Transverse colon (tissue), 4 donors: ENCODE measurements at regions not wholly inside any gene's neighbourhood (a gene's known extent, or its start where the extent isn't known, plus 50 kb on each side); places are given as distances from the start of the nearest gene placed in this dataset.
"Not testable (repeated sequence)": the region's sequence is repeated elsewhere in the genome, so short reads cannot be mapped to it uniquely, and the experiment has no call there.

Source experiments
- DNase-seq: peaks from one replicate; pipeline ENCODE4 v3.0.0-alpha.2; 2019
- H3K27ac ChIP-seq, 4 donors: fragments of 200-600 bp; sonication (generic); 2 replicates each; pipeline ENCODE4 v1.5.1; 2016 to 2018; ENCODE audit warnings: inconsistent platforms in 4 of 4
- H3K27me3 ChIP-seq: fragments of 200-600 bp; sonication (generic); 2 replicates; pipeline ENCODE4 v1.5.1; 2017; ENCODE audit warnings: inconsistent platforms
- H3K36me3 ChIP-seq, 4 donors: fragments of 200-600 bp; sonication (generic); 2 replicates each; pipeline ENCODE4 v1.5.1; 2017 to 2019; ENCODE audit warnings: inconsistent platforms in 4 of 4
- H3K4me1 ChIP-seq, 4 donors: fragments of 200-600 bp; sonication (generic); 2 replicates each; pipeline ENCODE4 v1.5.1; 2017 to 2020; ENCODE audit warnings: inconsistent platforms in 4 of 4
- H3K4me3 ChIP-seq, 4 donors: fragments of 200-600 bp; sonication (generic); 1 replicate in 1 of 4; 2 replicates in 3 of 4; pipeline versions ENCODE4 v1.5.1 to v1.6.1; 2017 to 2019; ENCODE audit warnings: inconsistent platforms in 4 of 4
- H3K9me3 ChIP-seq, 2 donors: fragments of 200-600 bp; sonication (generic); 2 replicates each; pipeline ENCODE4 v1.5.1; 2017 to 2019; ENCODE audit warnings: inconsistent platforms in 2 of 2
- EP300 ChIP-seq: sonication (generic); formaldehyde crosslinking; IDR thresholded peaks from one replicate; pipeline ENCODE4 v1.6.1; 2017; ENCODE audit warnings: antibody characterized with exemption, low read depth
- POLR2A ChIP-seq: fragments of 450-650 bp; IDR thresholded peaks from one replicate; pipeline ENCODE4 v1.6.1; 2016; ENCODE audit warnings: antibody characterized with exemption, mild to moderate bottlenecking, moderate library complexity
- POLR2AphosphoS5 ChIP-seq, 3 donors: sonication (generic); formaldehyde crosslinking; IDR thresholded peaks; one replicate each; pipeline ENCODE4 v1.6.1; 2016; ENCODE audit warnings: antibody characterized with exemption in 3 of 3
- WGBS, 2 donors: methylation state at CpG; one replicate each; pipeline ENCODE4 v1.1.5; 2018; ENCODE audit warnings: low coverage in 1 of 2; 5-methylcytosine and 5-hydroxymethylcytosine counted together
- in situ Hi-C, 4 donors: fragments of 200-750 bp; cut with MboI; loops; one replicate each; pipeline versions ENCODE4 v1.15.0 to v1.15.1; 2017; ENCODE audit warnings: low sequenced_read_pairs in 3 of 4, low pct_ligation_motif_present in 1 of 4, low pct_unique_long_range_greater_than_20kb in 1 of 4
- intact Hi-C: fragments of 100-400 bp; cut with DNase I; formaldehyde crosslinking; loops from one replicate; pipeline ENCODE4 v1.15.1; 2023; ENCODE audit warnings: low total_unique reads
- TF ChIP-seq, protein P1 (sequence below), 5 experiments: fragments of 200-600 bp in 3 of 5; fragments of 450-650 bp in 2 of 5; sonication (generic) in 3 of 5; IDR thresholded peaks; 1 replicate in 2 of 5; 2 replicates in 3 of 5; pipeline ENCODE4 v1.5.1; 2016 to 2017; ENCODE audit warnings: antibody characterized with exemption in 5 of 5, inconsistent platforms in 3 of 5, mild to moderate bottlenecking in 2 of 5, moderate library complexity in 1 of 5

DNA sequence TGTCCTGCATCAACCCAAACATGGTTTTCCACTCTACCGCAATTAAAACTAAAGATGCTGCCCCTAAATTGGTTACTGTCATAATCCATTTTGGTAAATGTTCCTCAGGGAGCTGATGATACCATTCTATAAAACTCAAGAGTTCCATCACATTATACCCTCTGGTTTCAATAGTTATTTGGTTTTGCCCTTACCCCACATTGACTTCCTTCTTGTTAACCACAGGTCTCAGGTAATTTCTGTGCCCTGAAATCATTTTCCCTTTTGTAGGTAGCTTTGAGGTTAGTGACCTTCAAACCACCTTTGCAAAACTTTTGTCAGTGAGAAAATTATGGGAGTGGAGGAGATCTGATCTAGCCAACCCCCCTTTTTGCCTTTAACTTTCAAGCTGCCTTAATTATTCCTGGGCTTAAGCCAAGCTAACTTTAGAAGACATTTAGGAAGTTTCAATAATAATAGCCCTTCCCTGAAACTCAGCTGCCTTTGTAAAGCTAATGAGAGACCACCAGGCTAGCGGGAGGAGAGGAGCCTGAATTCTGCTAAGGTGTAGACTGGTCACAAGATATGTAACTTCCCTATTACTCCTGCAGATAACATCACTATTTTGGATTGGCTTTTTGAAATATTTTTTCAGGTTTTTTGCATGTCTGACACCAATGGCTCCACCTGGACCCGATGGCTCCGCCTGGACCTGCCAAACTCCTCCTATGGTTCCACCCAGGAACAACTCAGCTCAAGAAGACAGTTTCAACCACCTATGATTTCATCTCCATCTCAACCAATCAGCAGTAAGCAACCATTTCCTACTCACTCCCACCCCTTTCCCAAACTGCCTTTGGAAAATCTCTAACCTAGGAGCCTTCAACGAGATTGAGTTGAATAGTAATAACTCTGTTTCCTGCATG is 224.9 kb downstream of the HS3ST3B1 start:
- Histone ChIP-seq H3K27me3 (no peaks in the 10 kb centered on the region), H3K9me3 (no peaks in the 10 kb centered on the region), H3K4me1 (no peaks in the 10 kb centered on the region), H3K27ac (no peak overlapping the region), H3K36me3 (no peaks in the 10 kb centered on the region), H3K4me3 (no peak overlapping the region)
- DNase-seq, result no peak
- 67 to 75% methylated on average over 2 to 5 of the region's 5 CpGs for WGBS, 2 donors
- TF ChIP-seq POLR2A (no peak), POLR2AphosphoS5 (IDR thresholded peaks at IDR 0.05) (no peak)
- intact Hi-C loops (loop anchor here (1.0 to 5.0 kb wide), 2 partner anchors 9 to 899 kb away; no protein-coding TSS in a partner anchor), in situ Hi-C loops (no loop called here)

DNA sequence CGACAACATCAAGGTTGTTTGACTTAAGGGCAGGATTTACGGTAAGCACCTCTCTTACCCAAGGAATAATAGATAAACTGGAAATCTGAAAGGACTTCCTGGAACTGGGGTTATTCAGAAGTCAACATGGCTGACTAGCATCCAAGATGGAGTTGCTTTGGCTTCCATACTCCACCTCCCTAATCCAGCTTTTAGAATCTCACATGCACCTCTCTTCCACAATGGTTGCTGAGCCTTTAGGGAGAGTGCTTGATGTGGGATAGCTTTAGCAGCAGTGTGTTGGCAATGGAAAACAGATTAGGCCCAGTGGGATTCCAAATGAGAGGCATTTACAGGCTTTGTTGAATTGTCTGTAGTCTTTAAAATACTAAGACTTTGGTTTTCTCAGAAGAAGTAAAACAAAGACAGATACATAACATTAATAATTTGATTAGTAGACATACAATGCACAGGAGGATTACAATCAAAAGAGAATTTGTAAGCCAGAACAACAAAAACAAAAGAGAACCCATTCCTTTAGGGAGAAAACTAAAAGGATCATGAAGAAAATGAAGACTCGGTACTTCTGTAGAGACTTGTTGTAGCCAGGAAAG is 222.0 kb downstream of the HS3ST3B1 start:
- intact Hi-C loops, result no loop called here
- Histone ChIP-seq H3K9me3 (no peaks in the 10 kb centered on the region), H3K36me3 (no peaks in the 10 kb centered on the region), H3K4me1 (no peaks in the 10 kb centered on the region), H3K27ac (no peak overlapping the region), H3K27me3 (no peaks in the 10 kb centered on the region), H3K4me3 (no peak overlapping the region)
- in situ Hi-C loops, result no loop called here
- 54 to 100% methylated on average over 1 to 3 of the region's 3 CpGs for WGBS, 2 donors
- TF ChIP-seq POLR2A (no peak), POLR2AphosphoS5 (IDR thresholded peaks at IDR 0.05) (no peak), EP300 (no peak)
- TF ChIP-seq, protein P1, sequence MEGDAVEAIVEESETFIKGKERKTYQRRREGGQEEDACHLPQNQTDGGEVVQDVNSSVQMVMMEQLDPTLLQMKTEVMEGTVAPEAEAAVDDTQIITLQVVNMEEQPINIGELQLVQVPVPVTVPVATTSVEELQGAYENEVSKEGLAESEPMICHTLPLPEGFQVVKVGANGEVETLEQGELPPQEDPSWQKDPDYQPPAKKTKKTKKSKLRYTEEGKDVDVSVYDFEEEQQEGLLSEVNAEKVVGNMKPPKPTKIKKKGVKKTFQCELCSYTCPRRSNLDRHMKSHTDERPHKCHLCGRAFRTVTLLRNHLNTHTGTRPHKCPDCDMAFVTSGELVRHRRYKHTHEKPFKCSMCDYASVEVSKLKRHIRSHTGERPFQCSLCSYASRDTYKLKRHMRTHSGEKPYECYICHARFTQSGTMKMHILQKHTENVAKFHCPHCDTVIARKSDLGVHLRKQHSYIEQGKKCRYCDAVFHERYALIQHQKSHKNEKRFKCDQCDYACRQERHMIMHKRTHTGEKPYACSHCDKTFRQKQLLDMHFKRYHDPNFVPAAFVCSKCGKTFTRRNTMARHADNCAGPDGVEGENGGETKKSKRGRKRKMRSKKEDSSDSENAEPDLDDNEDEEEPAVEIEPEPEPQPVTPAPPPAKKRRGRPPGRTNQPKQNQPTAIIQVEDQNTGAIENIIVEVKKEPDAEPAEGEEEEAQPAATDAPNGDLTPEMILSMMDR (IDR thresholded peaks at IDR 0.05), result no peak
- DNase-seq, result no peak

DNA sequence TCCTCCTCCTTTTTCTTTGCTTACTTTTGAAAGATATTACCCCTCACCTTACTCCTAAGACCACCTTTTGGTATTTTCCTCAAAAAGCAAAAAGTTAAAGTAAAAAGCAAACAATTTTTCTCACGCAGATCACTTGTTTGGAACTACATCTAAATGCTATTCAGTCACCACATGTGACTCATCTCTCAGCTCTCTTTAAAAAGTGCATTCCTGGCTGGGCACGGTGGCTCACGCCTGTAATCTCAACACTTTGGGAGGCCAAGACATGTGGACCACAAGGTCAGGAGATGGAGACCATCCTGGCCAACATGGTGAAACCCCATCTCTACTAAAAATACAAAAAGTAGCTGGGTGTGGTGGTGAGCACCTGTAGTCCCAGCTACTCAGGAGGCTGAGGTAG is 218.0 kb downstream of the HS3ST3B1 start:
- H3K36me3 ChIP-seq, DNase-seq, H3K27ac ChIP-seq, H3K27me3 ChIP-seq, H3K4me1 ChIP-seq, intact Hi-C loops, H3K4me3 ChIP-seq, H3K9me3 ChIP-seq: not testable (repeated sequence)
- in situ Hi-C loops, result loop anchor here in 1 of 4 donors (10.0 kb wide), 1 partner anchor 46 kb away; no protein-coding TSS in a partner anchor
- 68 to 85% methylated on average over 2 to 3 of the region's 3 CpGs for WGBS, 2 donors

DNA sequence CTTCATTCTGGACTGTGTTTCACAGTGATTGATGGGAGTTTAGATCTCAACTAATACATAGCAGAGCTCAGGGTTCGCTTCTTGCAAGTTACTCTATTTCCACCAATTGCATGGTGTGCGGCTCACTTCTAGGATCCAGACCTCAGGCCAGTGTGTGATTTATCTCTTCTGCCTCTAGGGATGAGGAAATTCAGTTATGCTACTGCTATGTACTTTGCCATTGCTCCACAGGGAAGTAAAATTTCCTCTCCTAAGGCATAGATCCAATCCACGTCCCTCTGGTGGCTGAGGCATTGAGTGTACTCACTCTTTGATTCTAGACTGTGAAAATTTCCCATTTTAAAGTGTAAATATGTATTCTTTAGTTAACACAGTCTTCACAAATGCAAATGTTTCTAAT is 214.1 kb downstream of the HS3ST3B1 start:
- DNase-seq, result no peak
- Histone ChIP-seq H3K36me3 (no peaks in the 10 kb centered on the region), H3K9me3 (no peaks in the 10 kb centered on the region), H3K27me3 (no peaks in the 10 kb centered on the region), H3K4me3 (no peak overlapping the region), H3K27ac (no peak overlapping the region), H3K4me1 (no peaks in the 10 kb centered on the region)
- TF ChIP-seq EP300 (no peak), POLR2A (no peak), POLR2AphosphoS5 (IDR thresholded peaks at IDR 0.05) (no peak)
- TF ChIP-seq, protein P1 (IDR thresholded peaks at IDR 0.05), result no peak
- intact Hi-C loops, result no loop called here
- WGBS, 2 donors, result 56 to 65% methylated on average over 3 of the region's 3 CpGs
- in situ Hi-C loops, result loop anchor here in 1 of 4 donors (10.0 kb wide), 1 partner anchor 50 kb away; no protein-coding TSS in a partner anchor

DNA sequence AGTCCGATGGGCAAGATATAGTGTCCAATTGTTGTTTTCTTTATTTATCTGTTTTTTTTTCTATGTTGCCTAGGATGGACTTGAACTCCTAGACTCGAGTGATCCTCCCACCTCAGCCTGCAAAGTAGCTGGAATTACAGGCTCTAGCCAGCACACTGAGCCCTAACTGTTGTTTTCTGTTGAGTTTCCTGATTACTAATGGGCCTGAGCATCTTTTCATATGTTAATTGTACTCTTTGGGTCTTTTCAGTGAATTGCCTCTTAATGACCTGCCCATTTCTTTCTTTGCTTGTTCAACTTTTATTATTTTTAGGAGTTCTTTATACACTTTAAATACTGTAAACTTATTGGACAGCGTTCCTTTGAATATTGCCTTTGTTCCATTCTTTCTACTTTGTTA is 213.0 kb downstream of the HS3ST3B1 start:
- no peak for DNase-seq
- Histone ChIP-seq H3K27ac (no peak overlapping the region), H3K9me3 (no peaks in the 10 kb centered on the region), H3K4me1 (no peaks in the 10 kb centered on the region), H3K27me3 (no peaks in the 10 kb centered on the region), H3K4me3 (no peak overlapping the region), H3K36me3 (no peaks in the 10 kb centered on the region)
- WGBS, 2 donors, result 53 to 60% methylated on average over 3 of the region's 3 CpGs
- intact Hi-C loops, result no loop called here
- TF ChIP-seq POLR2AphosphoS5 (IDR thresholded peaks at IDR 0.05) (no peak), POLR2A (no peak)
- in situ Hi-C loops, result loop anchor here in 1 of 4 donors (10.0 kb wide), 1 partner anchor 51 kb away; no protein-coding TSS in a partner anchor
